MM.1S (cell line): ENCODE measurements at regions not wholly inside any gene's neighbourhood (a gene's known extent, or its start where the extent isn't known, plus 50 kb on each side); places are given as distances from the start of the nearest gene placed in this dataset.

Source experiments
- CTCF ChIP-seq: fragments of 300-600 bp; sonication (generic); IDR thresholded peaks from 2 replicates; pipeline ENCODE4 v1.5.1; 2016; ENCODE audit warnings: antibody characterized with exemption, low read length, mixed read lengths
- EZH2 ChIP-seq: fragments of 300-600 bp; sonication (generic); optimal IDR thresholded peaks from 2 replicates; pipeline ENCODE3; 2017; ENCODE audit warnings: low read depth, mild to moderate bottlenecking, antibody characterized with exemption, low read length, mixed read lengths
- EZH2phosphoT487 ChIP-seq: fragments of 300-600 bp; sonication (generic); IDR thresholded peaks from 2 replicates; pipeline ENCODE4 v1.6.1; 2018; ENCODE audit warnings: antibody characterized with exemption, low read length

- TF ChIP-seq CTCF (no peak), EZH2phosphoT487 (no peak), EZH2 (no peak)
These were observed 1056.5 kb upstream of the EDIL3 start for GRCh38 chr5:85441156-85441555.
